Neuronal stem cell (in vitro differentiated cells): ENCODE measurements at regions not wholly inside any gene's neighbourhood (a gene's known extent, or its start where the extent isn't known, plus 50 kb on each side); places are given as distances from the start of the nearest gene placed in this dataset.

ENCODE experiments used
- DNase-seq: peaks from one replicate; pipeline ENCODE4 v3.0.0-alpha.2; 2013; ENCODE audit warnings: low spot score
- H2AFZ ChIP-seq: one replicate; pipeline ENCODE4 v1.6.1; 2013; ENCODE audit warnings: mild to moderate bottlenecking, low read length, inconsistent platforms
- H2AK5ac ChIP-seq: 2 replicates; pipeline ENCODE4 v1.6.1; 2013; ENCODE audit warnings: low read depth, mild to moderate bottlenecking, inconsistent platforms, low read length, moderate library complexity, mixed read lengths
- H2BK120ac ChIP-seq: 2 replicates; pipeline ENCODE4 v1.6.1; 2013; ENCODE audit warnings: low read depth, mild to moderate bottlenecking, inconsistent platforms, low read length, moderate library complexity, mixed read lengths
- H2BK12ac ChIP-seq: one replicate; pipeline ENCODE4 v1.6.1; 2013; ENCODE audit warnings: low read length, inconsistent platforms
- H2BK15ac ChIP-seq: 2 replicates; pipeline ENCODE4 v1.6.1; 2013; ENCODE audit warnings: mild to moderate bottlenecking, low read length, inconsistent platforms, mixed read lengths
- H2BK5ac ChIP-seq: one replicate; pipeline ENCODE4 v1.6.1; 2013; ENCODE audit warnings: inconsistent platforms, mild to moderate bottlenecking, low read length, moderate library complexity
- H3K14ac ChIP-seq: one replicate; pipeline ENCODE4 v1.6.1; 2013; ENCODE audit warnings: low read length, inconsistent platforms
- H3K18ac ChIP-seq: 2 replicates; pipeline ENCODE4 v1.6.1; 2013; ENCODE audit warnings: low read length, inconsistent platforms
- H3K23ac ChIP-seq: 2 replicates; pipeline ENCODE4 v1.6.1; 2013; ENCODE audit warnings: low read depth, mild to moderate bottlenecking, mixed read lengths, low read length, inconsistent platforms; ENCODE audit not compliant: poor library complexity
- H3K27ac ChIP-seq: replicated peaks from 3 replicates; pipeline ENCODE4 v1.5.1; 2013; ENCODE audit warnings: low read length, inconsistent platforms
- H3K27me3 ChIP-seq, 3 experiments: 2 replicates each; pipeline ENCODE4 v1.6.1; 2013; ENCODE audit warnings: low read length in 3 of 3, mild to moderate bottlenecking in 2 of 3, inconsistent platforms in 1 of 3, low read depth in 1 of 3, mixed read lengths in 1 of 3, moderate library complexity in 1 of 3; ENCODE audit not compliant: control insufficient read depth in 3 of 3, insufficient read depth in 3 of 3
- H3K36me3 ChIP-seq, 2 donors: replicated peaks in 1 of 2; 2 replicates each; pipeline ENCODE4 v1.6.1; 2013; ENCODE audit warnings: low read length in 2 of 2; ENCODE audit not compliant: control insufficient read depth in 2 of 2, insufficient read depth in 2 of 2
- H3K4ac ChIP-seq: 2 replicates; pipeline ENCODE4 v1.6.1; 2013; ENCODE audit warnings: inconsistent platforms, mild to moderate bottlenecking, low read length, moderate library complexity
- H3K4me1 ChIP-seq, 2 donors: 1 replicate in 1 of 2; 2 replicates in 1 of 2; pipeline ENCODE4 v1.6.1; 2013; ENCODE audit warnings: low read length in 2 of 2, low read depth in 1 of 2; ENCODE audit not compliant: control insufficient read depth in 2 of 2, insufficient read depth in 1 of 2
- H3K4me2 ChIP-seq: one replicate; pipeline ENCODE4 v1.6.1; 2013; ENCODE audit warnings: mild to moderate bottlenecking, low read length, inconsistent platforms; ENCODE audit not compliant: insufficient read depth, poor library complexity, severe bottlenecking
- H3K4me3 ChIP-seq, 2 donors: 2 replicates each; pipeline ENCODE4 v1.5.1; 2013; ENCODE audit warnings: low read length in 2 of 2, mild to moderate bottlenecking in 2 of 2, inconsistent platforms in 1 of 2, moderate library complexity in 1 of 2
- H3K79me1 ChIP-seq: one replicate; pipeline ENCODE4 v1.6.1; 2013; ENCODE audit warnings: low read depth, mild to moderate bottlenecking, inconsistent platforms, low read length, moderate library complexity
- H3K9ac ChIP-seq: one replicate; pipeline ENCODE4 v1.6.1; 2013; ENCODE audit warnings: mild to moderate bottlenecking, low read depth, low read length, inconsistent platforms; ENCODE audit not compliant: poor library complexity
- H3K9me3 ChIP-seq, 2 donors: replicated peaks in 1 of 2; 2 replicates each; pipeline versions ENCODE3 to v1.6.1; 2013; ENCODE audit warnings: low read length in 2 of 2, mild to moderate bottlenecking in 2 of 2, inconsistent platforms in 1 of 2, low read depth in 1 of 2, mixed read lengths in 1 of 2, moderate library complexity in 1 of 2; ENCODE audit not compliant: control insufficient read depth in 2 of 2, insufficient read depth in 1 of 2
- H4K8ac ChIP-seq: one replicate; pipeline ENCODE4 v1.6.1; 2013; ENCODE audit warnings: low read depth, mild to moderate bottlenecking, inconsistent platforms, low read length, moderate library complexity
- H4K91ac ChIP-seq: one replicate; pipeline ENCODE4 v1.6.1; 2013; ENCODE audit warnings: low read length, low read depth, mild to moderate bottlenecking, inconsistent platforms; ENCODE audit not compliant: poor library complexity
- WGBS, 2 donors: extraction: QIAGEN DNeasy Blood & Tissue Kit; methylation state at CpG; one replicate each; pipeline ENCODE4 v1.1.7; 2013; ENCODE audit warnings: missing lambda C conversion rate in 2 of 2, mixed read lengths in 1 of 2; ENCODE audit not compliant: insufficient read length in 2 of 2, insufficient replicate concordance in 1 of 2; ENCODE audit errors: extremely low coverage in 2 of 2; 5-methylcytosine and 5-hydroxymethylcytosine counted together

GRCh38 chr13:74922963-74923362, 559.0 kb downstream of the TBC1D4 start:
- DNase-seq, result no peak
- H2AK5ac ChIP-seq, result no peak overlapping the region
- no peak overlapping the region for H3K14ac ChIP-seq
- peaks cover 0 to 29% of the 10 kb centered on the region in 2 donors for H3K9me3 ChIP-seq
- no peak overlapping the region for H2AFZ ChIP-seq
- no peak overlapping the region for H3K4me2 ChIP-seq
- H3K4ac ChIP-seq, result no peak overlapping the region
- H4K8ac ChIP-seq, result no peak overlapping the region
- no peak overlapping the region for H3K23ac ChIP-seq
- H3K36me3 ChIP-seq, result no peaks in the 10 kb centered on the region
- WGBS, 2 donors, result no CpG with 5 or more reads among the region's 2 CpGs
- no peak overlapping the region for H2BK120ac ChIP-seq
- no peak overlapping the region for H3K9ac ChIP-seq
- no peaks in the 10 kb centered on the region for H3K27me3 ChIP-seq
- peaks cover 0 to 10% of the 10 kb centered on the region in 2 donors for H3K4me1 ChIP-seq
- no peak overlapping the region for H4K91ac ChIP-seq
- no peak overlapping the region for H2BK5ac ChIP-seq
- H2BK15ac ChIP-seq, result no peak overlapping the region
- H2BK12ac ChIP-seq, result no peak overlapping the region
- no peaks in the 10 kb centered on the region for H3K79me1 ChIP-seq
- no peak overlapping the region for H3K27ac ChIP-seq
- H3K18ac ChIP-seq, result no peak overlapping the region
- H3K4me3 ChIP-seq, result no peak overlapping the region

- no peak overlapping the region for H2AFZ ChIP-seq
- peaks cover 0 to 14% of the 10 kb centered on the region in 2 donors for H3K9me3 ChIP-seq
- no peaks in the 10 kb centered on the region for H3K27me3 ChIP-seq
- no peak overlapping the region for H2BK15ac ChIP-seq
- no peak overlapping the region for H3K14ac ChIP-seq
- H3K4me2 ChIP-seq, result no peak overlapping the region
- no peak overlapping the region for H3K4me3 ChIP-seq
- peaks cover 0 to 10% of the 10 kb centered on the region in 2 donors for H3K4me1 ChIP-seq
- H3K79me1 ChIP-seq, result no peaks in the 10 kb centered on the region
- H2BK12ac ChIP-seq, result no peak overlapping the region
- H3K27ac ChIP-seq, result no peak overlapping the region
- no peak overlapping the region for H3K4ac ChIP-seq
- no peak overlapping the region for H4K8ac ChIP-seq
- no peak for DNase-seq
- H2BK5ac ChIP-seq, result no peak overlapping the region
- H2AK5ac ChIP-seq, result no peak overlapping the region
- no peak overlapping the region for H4K91ac ChIP-seq
- no peak overlapping the region for H3K18ac ChIP-seq
- no peak overlapping the region for H3K23ac ChIP-seq
- no peak overlapping the region for H2BK120ac ChIP-seq
- H3K36me3 ChIP-seq, result no peaks in the 10 kb centered on the region
- no peak overlapping the region for H3K9ac ChIP-seq
These were observed 560.6 kb downstream of the TBC1D4 start for GRCh38 chr13:74921326-74921725.

GRCh38 chr13:74920920-74921319, 561.0 kb downstream of the TBC1D4 start:
- Histone ChIP-seq H3K23ac (no peak overlapping the region), H4K91ac (no peak overlapping the region), H3K4ac (no peak overlapping the region), H3K9me3 (peaks cover 0 to 13% of the 10 kb centered on the region in 2 donors), H3K18ac (no peak overlapping the region), H2AK5ac (no peak overlapping the region), H2BK12ac (no peak overlapping the region), H3K79me1 (no peaks in the 10 kb centered on the region), H2BK5ac (no peak overlapping the region), H3K14ac (no peak overlapping the region), H3K9ac (no peak overlapping the region), H2AFZ (no peak overlapping the region), H3K4me2 (no peak overlapping the region), H2BK15ac (no peak overlapping the region), H3K4me3 (no peak overlapping the region), H3K4me1 (peaks cover 0 to 10% of the 10 kb centered on the region in 2 donors), H2BK120ac (no peak overlapping the region), H3K36me3 (no peaks in the 10 kb centered on the region), H4K8ac (no peak overlapping the region), H3K27ac (no peak overlapping the region), H3K27me3 (no peaks in the 10 kb centered on the region)
- no peak for DNase-seq
- WGBS, 2 donors, result no CpG with 5 or more reads among the region's 3 CpGs

- Histone ChIP-seq H3K27ac (no peak overlapping the region), H4K91ac (no peak overlapping the region), H4K8ac (no peak overlapping the region), H3K27me3 (no peaks in the 10 kb centered on the region), H2AFZ (peak overlapping the region; percentile 69), H3K4me1 (peaks cover 0 to 10% of the 10 kb centered on the region in 2 donors), H3K4ac (no peak overlapping the region), H3K23ac (no peak overlapping the region), H3K9me3 (peaks cover 0 to 13% of the 10 kb centered on the region in 2 donors), H3K9ac (no peak overlapping the region), H3K79me1 (no peaks in the 10 kb centered on the region), H3K4me3 (no peak overlapping the region), H2BK15ac (no peak overlapping the region), H3K4me2 (no peak overlapping the region), H2BK120ac (no peak overlapping the region), H2BK5ac (no peak overlapping the region), H2AK5ac (no peak overlapping the region), H3K18ac (no peak overlapping the region), H3K14ac (no peak overlapping the region), H2BK12ac (no peak overlapping the region), H3K36me3 (no peaks in the 10 kb centered on the region)
- no CpG with 5 or more reads among the region's 4 CpGs for whole genome bisulfite sequencing, 2 donors
- no peak for DNase-seq
These were observed 561.6 kb downstream of the TBC1D4 start for GRCh38 chr13:74920361-74920760.
